HEK293 (cell line): ENCODE measurements at regions not wholly inside any gene's neighbourhood (a gene's known extent, or its start where the extent isn't known, plus 50 kb on each side); places are given as distances from the start of the nearest gene placed in this dataset.

ENCODE experiments used
- CTCF ChIP-seq: fragments of 450-650 bp; formaldehyde crosslinking; IDR thresholded peaks from 2 replicates; pipeline ENCODE4 v1.5.1; 2016; ENCODE audit warnings: missing biosample characterization, missing genetic modification characterization
- GLI4 ChIP-seq: fragments of 450-650 bp; formaldehyde crosslinking; IDR thresholded peaks from 2 replicates; pipeline ENCODE4 v1.5.1; 2016; ENCODE audit warnings: missing biosample characterization, missing genetic modification characterization

DNA sequence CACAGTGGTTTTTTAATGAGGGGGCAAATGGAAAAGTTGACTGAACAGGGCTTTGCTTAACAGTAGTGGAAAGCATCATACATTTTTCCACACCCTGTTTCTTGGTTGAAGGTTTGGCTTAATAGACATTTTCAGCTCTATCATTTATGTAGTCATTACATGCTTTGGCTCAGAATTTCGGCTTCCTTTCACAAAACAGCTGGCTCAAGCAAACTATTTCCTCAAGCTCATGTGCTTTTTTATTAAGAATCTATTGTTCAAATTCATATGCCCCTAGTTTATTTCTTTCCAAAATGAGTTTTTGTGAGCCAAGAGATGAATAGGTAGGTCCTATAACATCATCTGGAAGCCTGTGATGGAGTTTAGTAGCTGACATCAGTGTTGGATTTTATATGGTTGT lies 113.8 kb downstream of the SLITRK6 start:
- TF ChIP-seq CTCF (tag by site-specific recombination) (no peak), GLI4 (tag by site-specific recombination) (no peak)
